HEK293 (cell line): ENCODE measurements at regions not wholly inside any gene's neighbourhood (a gene's known extent, or its start where the extent isn't known, plus 50 kb on each side); places are given as distances from the start of the nearest gene placed in this dataset.

Source experiments
- CTCF ChIA-PET: fragments of 350-600 bp; formaldehyde crosslinking; extraction: SDS; loops from one replicate; lab custom pipeline; 2021; ENCODE audit warnings: antibody characterized with exemption; lab: Yijun Ruan, JAX
- POLR2A ChIA-PET: fragments of 300-600 bp; formaldehyde crosslinking; extraction: SDS; loops from one replicate; lab custom pipeline; 2020; ENCODE audit warnings: antibody characterized with exemption, inconsistent platforms; lab: Yijun Ruan, JAX
- H3K27ac ChIP-seq: fragments of 200-500 bp; sonication (Bioruptor generic); 2 replicates; pipeline ENCODE4 v1.5.1; 2014; ENCODE audit warnings: low read depth, low read length, control low read depth, inconsistent platforms; ENCODE audit errors: extremely low read depth
- H3K36me3 ChIP-seq, 2 experiments: fragments of 200-500 bp in 1 of 2; sonication (Bioruptor generic) in 1 of 2; 1 replicate in 1 of 2; 2 replicates in 1 of 2; pipeline ENCODE4 v1.5.1; 2014 to 2017; ENCODE audit warnings: inconsistent platforms in 2 of 2, low read length in 2 of 2; ENCODE audit not compliant: control insufficient read depth in 2 of 2, insufficient read depth in 1 of 2
- H3K4me1 ChIP-seq: fragments of 200-500 bp; sonication (Bioruptor generic); 2 replicates; pipeline ENCODE4 v1.5.1; 2014; ENCODE audit warnings: mild to moderate bottlenecking, low read length, inconsistent platforms; ENCODE audit not compliant: control insufficient read depth, insufficient read depth
- H3K4me3 ChIP-seq: 2 replicates; pipeline ENCODE4 v1.5.1; 2011; ENCODE audit warnings: low read depth, mild to moderate bottlenecking, control low read depth, low read length, moderate library complexity
- H3K9me3 ChIP-seq: fragments of 200-500 bp; sonication (Bioruptor generic); 2 replicates; pipeline ENCODE4 v1.5.1; 2014; ENCODE audit warnings: low read depth, low read length, inconsistent platforms; ENCODE audit not compliant: control insufficient read depth, insufficient read depth
- ELK4 ChIP-seq: IDR thresholded peaks from 2 replicates; pipeline ENCODE4 v1.6.1; 2011; ENCODE audit warnings: mild to moderate bottlenecking, low read depth, low read length, borderline replicate concordance
- KLF10 ChIP-seq: fragments of 450-650 bp; IDR thresholded peaks from 2 replicates; pipeline ENCODE4 v1.5.1; 2018; ENCODE audit warnings: missing biosample characterization, mild to moderate bottlenecking, missing genetic modification characterization
- SCRT2 ChIP-seq: fragments of 450-650 bp; formaldehyde crosslinking; IDR thresholded peaks from 2 replicates; pipeline ENCODE4 v1.5.1; 2016; ENCODE audit warnings: missing biosample characterization, missing genetic modification characterization
- ZBTB26 ChIP-seq: fragments of 450-650 bp; formaldehyde crosslinking; optimal IDR thresholded peaks from 2 replicates; pipeline ENCODE3; 2016; ENCODE audit warnings: missing biosample characterization, mild to moderate bottlenecking, missing genetic modification characterization
- ZNF112 ChIP-seq: fragments of 450-650 bp; formaldehyde crosslinking; IDR thresholded peaks from 2 replicates; pipeline ENCODE4 v1.5.0; 2017; ENCODE audit warnings: missing biosample characterization, missing genetic modification characterization
- ZNF114 ChIP-seq: fragments of 450-650 bp; formaldehyde crosslinking; IDR thresholded peaks from 2 replicates; pipeline ENCODE4 v1.5.0; 2017; ENCODE audit warnings: missing biosample characterization, missing genetic modification characterization
- ZNF169 ChIP-seq: fragments of 450-650 bp; formaldehyde crosslinking; IDR thresholded peaks from 2 replicates; pipeline ENCODE4 v1.5.1; 2016; ENCODE audit warnings: missing biosample characterization, missing genetic modification characterization
- ZNF211 ChIP-seq: fragments of 450-650 bp; formaldehyde crosslinking; IDR thresholded peaks from 2 replicates; pipeline ENCODE4 v1.5.1; 2016; ENCODE audit warnings: low read depth, missing biosample characterization, missing genetic modification characterization
- ZNF23 ChIP-seq: fragments of 450-650 bp; formaldehyde crosslinking; IDR thresholded peaks from 2 replicates; pipeline ENCODE4 v1.5.1; 2016; ENCODE audit warnings: missing biosample characterization, missing genetic modification characterization, borderline replicate concordance
- ZNF26 ChIP-seq: fragments of 450-650 bp; formaldehyde crosslinking; IDR thresholded peaks from 2 replicates; pipeline ENCODE4 v1.5.1; 2016; ENCODE audit warnings: missing biosample characterization, missing genetic modification characterization
- ZNF433 ChIP-seq: fragments of 450-650 bp; formaldehyde crosslinking; IDR thresholded peaks from 2 replicates; pipeline ENCODE4 v1.5.1; 2016; ENCODE audit warnings: missing biosample characterization, missing genetic modification characterization, low read depth
- ZNF670 ChIP-seq: fragments of 450-650 bp; formaldehyde crosslinking; IDR thresholded peaks from 2 replicates; pipeline ENCODE4 v1.5.1; 2016; ENCODE audit warnings: missing biosample characterization, missing genetic modification characterization, low read depth
- TF ChIP-seq, protein P1 (sequence below): fragments of 450-650 bp; formaldehyde crosslinking; IDR thresholded peaks from 2 replicates; pipeline ENCODE4 v1.5.1; 2016; ENCODE audit warnings: missing biosample characterization, missing genetic modification characterization
- TF ChIP-seq, protein P2 (sequence below): fragments of 450-650 bp; formaldehyde crosslinking; IDR thresholded peaks from 2 replicates; pipeline ENCODE4 v1.5.1; 2016; ENCODE audit warnings: missing biosample characterization, missing genetic modification characterization

- Histone ChIP-seq H3K9me3 (no peaks in the 10 kb centered on the region), H3K27ac (no peak overlapping the region), H3K4me1 (no peaks in the 10 kb centered on the region), H3K4me3 (no peak overlapping the region), H3K36me3 (no peaks in the 10 kb centered on the region)
- POLR2A ChIA-PET: no interaction called here
- no peak for TF ChIP-seq ZNF670 (tag by site-specific recombination)
- TF ChIP-seq ELK4: no peak
- no peak for TF ChIP-seq SCRT2 (tag by site-specific recombination)
- TF ChIP-seq ZNF211 (tag by site-specific recombination): no peak
- TF ChIP-seq ZNF23: no peak
- CTCF ChIA-PET: interaction anchor here (0.6 kb wide), 1 partner anchor 235 kb away, joined by 3 read pairs; no protein-coding TSS in a partner anchor
Observed at GRCh38 chr6:9236443-9236842, 801.1 kb upstream of the SLC35B3 start.

DNA sequence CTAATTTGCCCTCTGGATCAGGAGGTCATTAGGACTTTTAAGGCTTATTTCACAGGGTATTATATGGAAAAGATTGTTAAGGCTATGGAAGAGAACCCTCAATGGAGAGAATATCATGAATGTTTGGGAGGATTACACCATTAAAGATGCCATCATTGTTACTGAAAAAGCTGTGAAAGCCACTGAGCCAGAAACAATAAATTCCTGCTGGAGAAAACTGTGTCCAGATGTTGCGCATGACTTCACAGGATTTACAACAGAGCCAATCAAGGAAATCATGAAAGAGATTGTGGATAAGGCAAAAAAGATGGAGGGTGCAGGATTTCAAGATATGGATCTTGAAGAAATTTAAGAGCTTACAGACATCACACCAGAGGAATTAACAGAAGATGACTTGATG lies 798.3 kb upstream of the SLC35B3 start:
- H3K4me1 ChIP-seq: no peaks in the 10 kb centered on the region
- TF ChIP-seq ZNF26 (tag by site-specific recombination) (no peak), ZNF114 (tag by site-specific recombination) (no peak), ZNF169 (no peak), ZBTB26 (tag by site-specific recombination) (no peak), ZNF433 (tag by site-specific recombination) (no peak), KLF10 (tag by site-specific recombination) (no peak), ZNF112 (tag by site-specific recombination) (no peak)
- TF ChIP-seq, protein P1, sequence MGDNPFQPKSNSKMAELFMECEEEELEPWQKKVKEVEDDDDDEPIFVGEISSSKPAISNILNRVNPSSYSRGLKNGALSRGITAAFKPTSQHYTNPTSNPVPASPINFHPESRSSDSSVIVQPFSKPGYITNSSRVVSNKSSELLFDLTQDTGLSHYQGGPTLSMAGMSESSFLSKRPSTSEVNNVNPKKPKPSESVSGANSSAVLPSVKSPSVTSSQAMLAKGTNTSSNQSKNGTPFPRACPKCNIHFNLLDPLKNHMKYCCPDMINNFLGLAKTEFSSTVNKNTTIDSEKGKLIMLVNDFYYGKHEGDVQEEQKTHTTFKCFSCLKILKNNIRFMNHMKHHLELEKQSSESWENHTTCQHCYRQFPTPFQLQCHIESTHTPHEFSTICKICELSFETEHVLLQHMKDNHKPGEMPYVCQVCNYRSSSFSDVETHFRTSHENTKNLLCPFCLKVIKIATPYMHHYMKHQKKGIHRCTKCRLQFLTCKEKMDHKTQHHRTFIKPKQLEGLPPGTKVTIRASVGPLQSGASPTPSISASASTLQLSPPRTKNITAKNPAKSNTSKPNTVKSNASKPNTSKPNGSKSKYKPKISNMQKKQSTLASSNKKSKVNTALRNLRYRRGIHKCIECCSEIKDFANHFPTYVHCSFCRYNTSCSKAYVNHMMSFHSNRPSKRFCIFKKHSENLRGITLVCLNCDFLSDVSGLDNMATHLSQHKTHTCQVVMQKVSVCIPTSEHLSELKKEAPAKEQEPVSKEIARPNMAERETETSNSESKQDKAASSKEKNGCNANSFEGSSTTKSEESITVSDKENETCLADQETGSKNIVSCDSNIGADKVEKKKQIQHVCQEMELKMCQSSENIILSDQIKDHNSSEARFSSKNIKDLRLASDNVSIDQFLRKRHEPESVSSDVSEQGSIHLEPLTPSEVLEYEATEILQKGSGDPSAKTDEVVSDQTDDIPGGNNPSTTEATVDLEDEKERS: no peak
- TF ChIP-seq, protein P2, sequence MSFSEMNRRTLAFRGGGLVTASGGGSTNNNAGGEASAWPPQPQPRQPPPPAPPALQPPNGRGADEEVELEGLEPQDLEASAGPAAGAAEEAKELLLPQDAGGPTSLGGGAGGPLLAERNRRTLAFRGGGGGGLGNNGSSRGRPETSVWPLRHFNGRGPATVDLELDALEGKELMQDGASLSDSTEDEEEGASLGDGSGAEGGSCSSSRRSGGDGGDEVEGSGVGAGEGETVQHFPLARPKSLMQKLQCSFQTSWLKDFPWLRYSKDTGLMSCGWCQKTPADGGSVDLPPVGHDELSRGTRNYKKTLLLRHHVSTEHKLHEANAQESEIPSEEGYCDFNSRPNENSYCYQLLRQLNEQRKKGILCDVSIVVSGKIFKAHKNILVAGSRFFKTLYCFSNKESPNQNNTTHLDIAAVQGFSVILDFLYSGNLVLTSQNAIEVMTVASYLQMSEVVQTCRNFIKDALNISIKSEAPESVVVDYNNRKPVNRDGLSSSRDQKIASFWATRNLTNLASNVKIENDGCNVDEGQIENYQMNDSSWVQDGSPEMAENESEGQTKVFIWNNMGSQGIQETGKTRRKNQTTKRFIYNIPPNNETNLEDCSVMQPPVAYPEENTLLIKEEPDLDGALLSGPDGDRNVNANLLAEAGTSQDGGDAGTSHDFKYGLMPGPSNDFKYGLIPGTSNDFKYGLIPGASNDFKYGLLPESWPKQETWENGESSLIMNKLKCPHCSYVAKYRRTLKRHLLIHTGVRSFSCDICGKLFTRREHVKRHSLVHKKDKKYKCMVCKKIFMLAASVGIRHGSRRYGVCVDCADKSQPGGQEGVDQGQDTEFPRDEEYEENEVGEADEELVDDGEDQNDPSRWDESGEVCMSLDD (tag by site-specific recombination): no peak
- ChIA-PET POLR2A (no interaction called here), CTCF (interaction anchor here (0.6 kb wide), 1 partner anchor 126 kb away, joined by 3 read pairs; no protein-coding TSS in a partner anchor)
- H3K9me3 ChIP-seq: no peaks in the 10 kb centered on the region
- H3K36me3 ChIP-seq: no peaks in the 10 kb centered on the region
- no peak overlapping the region for H3K4me3 ChIP-seq
- no peak overlapping the region for H3K27ac ChIP-seq
